ENCODE measurements at regions not wholly inside any gene's neighbourhood (a gene's known extent, or its start where the extent isn't known, plus 50 kb on each side); places are given as distances from the start of the nearest gene placed in this dataset.

DNA sequence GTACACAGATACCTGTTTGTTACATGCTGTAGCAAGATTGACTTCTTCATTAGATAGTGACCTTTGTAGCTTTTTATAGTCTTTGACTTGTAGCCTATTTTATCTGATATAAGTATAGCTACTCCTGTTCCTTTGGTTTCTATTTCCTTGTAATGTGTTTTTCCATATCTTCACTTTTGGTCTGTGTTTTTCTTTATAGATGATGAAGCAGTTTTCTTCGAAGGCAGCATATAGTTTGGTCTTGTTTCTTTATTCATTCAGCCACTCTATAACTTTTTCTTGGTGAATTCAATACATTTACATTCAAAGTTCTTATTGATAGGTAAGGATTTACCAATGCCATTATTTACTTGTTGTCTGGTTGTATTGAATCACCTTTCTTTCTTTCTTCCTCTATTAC, 1357.3 kb upstream of the EYS start:
- Histone ChIP-seq H2AK5ac (ENCODE audit: low read depth, low read length) (no peak overlapping the region), H3K27me3 (replicated peaks in 1 of 4; ENCODE audit: control insufficient read depth in 3 of 4, extremely low read depth in 1 of 4, insufficient read depth in 3 of 4, low read length in 3 of 4) (no peaks in the 10 kb centered on the region), H2BK120ac (replicated peaks; ENCODE audit: low read depth, low read length) (no peak overlapping the region), H3K27ac (ENCODE audit: low read depth, low read length) (no peak overlapping the region), H3K79me2 (ENCODE audit: control insufficient read depth in 1 of 2, insufficient read depth in 2 of 2, low read length in 2 of 2) (no peaks in the 10 kb centered on the region), H2BK5ac (ENCODE audit: low read depth, low read length) (no peak overlapping the region), H3K4me2 (ENCODE audit: insufficient read depth in 1 of 2, low read depth in 2 of 2, low read length in 2 of 2) (no peak overlapping the region), H4K5ac (ENCODE audit: insufficient read length, low read depth, low read length) (no peak overlapping the region), H4K20me1 (replicated peaks in 1 of 2; ENCODE audit: control insufficient read depth in 1 of 2, insufficient read depth in 2 of 2, low read length in 2 of 2) (no peaks in the 10 kb centered on the region), H2BK20ac (ENCODE audit: low read length) (no peak overlapping the region), H4K91ac (replicated peaks; ENCODE audit: insufficient read length, low read length) (no peak overlapping the region), H3K9me3 (ENCODE audit: insufficient read depth in 2 of 2, low read depth in 1 of 2, low read length in 1 of 2) (no peaks in the 10 kb centered on the region), H3K79me1 (ENCODE audit: low read depth, low read length) (no peaks in the 10 kb centered on the region), H3K36me3 (ENCODE audit: control insufficient read depth in 2 of 4, insufficient read depth in 4 of 4, low read length in 3 of 4) (no peaks in the 10 kb centered on the region), H3K14ac (ENCODE audit: insufficient read length) (no peak overlapping the region), H4K8ac (ENCODE audit: extremely low read depth, insufficient read depth, low read length) (no peak overlapping the region), H3K4ac (replicated peaks; ENCODE audit: insufficient read length, low read depth, low read length) (no peak overlapping the region), H2BK15ac (ENCODE audit: low read length) (no peak overlapping the region), H3K18ac (ENCODE audit: extremely low read depth, low read length) (no peak overlapping the region), H3K23me2 (ENCODE audit: low read depth, low read length) (no peaks in the 10 kb centered on the region), H3K4me3 (ENCODE audit: extremely low read depth in 1 of 4, insufficient read depth in 2 of 4, low read depth in 3 of 4, low read length in 4 of 4) (no peak overlapping the region), H3K9ac (replicated peaks in 1 of 4; ENCODE audit: extremely low read depth in 1 of 4, low read depth in 3 of 4, low read length in 3 of 4) (no peak overlapping the region), H2AFZ (ENCODE audit: low read length) (no peak overlapping the region), H3K23ac (ENCODE audit: insufficient read length) (no peak overlapping the region), H2BK12ac (ENCODE audit: low read depth, low read length) (no peak overlapping the region), H3K4me1 (replicated peaks in 1 of 4; ENCODE audit: control insufficient read depth in 3 of 4, insufficient read depth in 4 of 4, low read length in 3 of 4) (no peaks in the 10 kb centered on the region), H3K56ac (replicated peaks; ENCODE audit: insufficient read length, low read depth, low read length) (no peak overlapping the region)
- ChIA-PET POLR2A (ENCODE audit: partially characterized antibody) (no interaction called here), CTCF (ENCODE audit: partially characterized antibody) (no interaction called here)
- 82% methylated on average over 1 of the region's 1 CpG; no CpG with 5 or more reads in 1 of the 2 experiments for WGBS, 2 experiments (ENCODE audit: extremely low coverage in 1 of 2, insufficient coverage in 1 of 2, insufficient read length in 1 of 2, insufficient replicate concordance in 2 of 2, low coverage in 1 of 2, low lambda C conversion rate in 2 of 2, missing lambda C conversion rate in 1 of 2)
- DNase-seq (ENCODE audit: low read depth in 1 of 2, low spot score in 2 of 2): no peak
- no peak for FAIRE-seq
- TF ChIP-seq KDM4A (IDR thresholded peaks at IDR 0.05; ENCODE audit: low read depth, low read length, severe bottlenecking) (no peak), JUND (IDR thresholded peaks at IDR 0.05; ENCODE audit: low read length) (no peak), POLR2A (IDR thresholded peaks at IDR 0.05; ENCODE audit: control extremely low read depth in 1 of 2, low read depth in 2 of 2, low read length in 2 of 2) (no peak), MAFK (IDR thresholded peaks at IDR 0.05; ENCODE audit: low read depth, low read length) (no peak), SUZ12 (IDR thresholded peaks at IDR 0.05; ENCODE audit: low read length) (no peak), BCL11A (IDR thresholded peaks at IDR 0.05; ENCODE audit: low read depth in 2 of 2, low read length in 2 of 2) (no peak), KDM5A (IDR thresholded peaks at IDR 0.05; ENCODE audit: low read length) (no peak)

All from H1 (cell line).